ENCODE measurements at regions not wholly inside any gene's neighbourhood (a gene's known extent, or its start where the extent isn't known, plus 50 kb on each side); places are given as distances from the start of the nearest gene placed in this dataset. TPM values are rescaled to one million over a fixed set of nuclear protein-coding genes. Genes with fewer than 3 reads are reported as not detected.
A peak's percentile ranks its signal among the peaks of the same experiment; 100 is the strongest.

GRCh38 chr22:47225080-47225930, 462.9 kb downstream of the TBC1D22A start:
- H3K4me2 ChIP-seq (ENCODE audit: low read depth, low read length, poor library complexity, severe bottlenecking): no peak overlapping the region
- DNase-seq: no peak
- no peak overlapping the region for H3K4me3 ChIP-seq (ENCODE audit: low read length)
- H3K27ac ChIP-seq (ENCODE audit: low read length): no peak overlapping the region
- no peaks in the 10 kb centered on the region for H4K20me1 ChIP-seq (ENCODE audit: insufficient read depth, low read depth, low read length)
- no peaks in the 10 kb centered on the region for H3K36me3 ChIP-seq (ENCODE audit: insufficient read depth, low read length)
- no peaks in the 10 kb centered on the region for H3K27me3 ChIP-seq (ENCODE audit: low read length)
- H3K4me1 ChIP-seq (ENCODE audit: low read length): no peaks in the 10 kb centered on the region
- no peaks in the 10 kb centered on the region for H3K9me3 ChIP-seq (ENCODE audit: low read length)
- H3K9me2 ChIP-seq (replicated peaks; ENCODE audit: insufficient read depth, low read length): no peaks in the 10 kb centered on the region; the same call in 1 of the 2 replicates
- no peak overlapping the region for H2AFZ ChIP-seq (ENCODE audit: low read length)
- H3K9ac ChIP-seq (ENCODE audit: low read length): no peak overlapping the region
- H3K79me2 ChIP-seq (ENCODE audit: low read length): no peaks in the 10 kb centered on the region

Small RNAs in the stretch of these regions (small RNA-seq; reads per million reads assigned to genes)
- gene MIR3201 (not detected), gene MIR3667 (0.87 reads per million, percentile 25 among the genes with 10 or more reads in this experiment), gene MIR4535 (not detected)

Data from Karpas-422 (cell line).